CD14-positive monocyte (primary cell): ENCODE measurements at regions not wholly inside any gene's neighbourhood (a gene's known extent, or its start where the extent isn't known, plus 50 kb on each side); places are given as distances from the start of the nearest gene placed in this dataset.

ENCODE experiments used
- DNase-seq, 3 donors: peaks; one replicate each; pipeline ENCODE4 v3.0.0-alpha.2; 2011 to 2022
- H2AFZ ChIP-seq: 2 replicates; pipeline ENCODE4 v1.6.0; 2012; ENCODE audit warnings: mild to moderate bottlenecking, low read depth, low read length, inconsistent platforms; ENCODE audit not compliant: insufficient read depth, poor library complexity, severe bottlenecking
- H3K27ac ChIP-seq, 2 donors: 1 replicate in 1 of 2; 2 replicates in 1 of 2; pipeline ENCODE4 v1.5.1; 2012 to 2013; ENCODE audit warnings: low read length in 2 of 2, control low read depth in 1 of 2, inconsistent platforms in 1 of 2, low read depth in 1 of 2, mild to moderate bottlenecking in 1 of 2
- H3K27me3 ChIP-seq, 2 donors: one replicate each; pipeline versions ENCODE4 v1.6.0 to v1.6.1; 2011 to 2013; ENCODE audit warnings: low read length in 2 of 2; ENCODE audit not compliant: control insufficient read depth in 2 of 2, insufficient read depth in 2 of 2
- H3K36me3 ChIP-seq, 2 donors: replicated peaks in 1 of 2; 1 replicate in 1 of 2; 2 replicates in 1 of 2; pipeline versions ENCODE4 v1.5.1 to v1.6.1; 2012 to 2013; ENCODE audit warnings: low read length in 2 of 2, control low read depth in 1 of 2, inconsistent platforms in 1 of 2, mild to moderate bottlenecking in 1 of 2; ENCODE audit not compliant: insufficient read depth in 2 of 2, control insufficient read depth in 1 of 2
- H3K4me1 ChIP-seq, 2 donors: 1 replicate in 1 of 2; 2 replicates in 1 of 2; pipeline versions ENCODE4 v1.5.1 to v1.6.1; 2012 to 2013; ENCODE audit warnings: low read length in 2 of 2, control low read depth in 1 of 2, inconsistent platforms in 1 of 2, mild to moderate bottlenecking in 1 of 2, moderate library complexity in 1 of 2; ENCODE audit not compliant: insufficient read depth in 2 of 2, control insufficient read depth in 1 of 2
- H3K4me2 ChIP-seq: replicated peaks from 2 replicates; pipeline ENCODE3; 2012; ENCODE audit warnings: low read length, moderate library complexity, mild to moderate bottlenecking; ENCODE audit not compliant: poor library complexity, severe bottlenecking; ENCODE audit errors: extremely low read depth
- H3K4me3 ChIP-seq, 3 experiments: fragments of 200-600 bp in 1 of 3; sonication (generic) in 1 of 3; replicated peaks in 1 of 3; 1 replicate in 2 of 3; 2 replicates in 1 of 3; pipeline ENCODE4 v1.5.1; 2011 to 2013; ENCODE audit warnings: low read length in 3 of 3, mild to moderate bottlenecking in 3 of 3, control low read depth in 2 of 3, low read depth in 2 of 3, inconsistent platforms in 1 of 3, moderate library complexity in 1 of 3
- H3K79me2 ChIP-seq: 2 replicates; pipeline ENCODE4 v1.6.0; 2012; ENCODE audit warnings: mild to moderate bottlenecking, control low read depth, inconsistent platforms, low read length, moderate library complexity; ENCODE audit not compliant: insufficient read depth
- H3K9ac ChIP-seq: 2 replicates; pipeline ENCODE4 v1.6.0; 2017; ENCODE audit warnings: low read length, mild to moderate bottlenecking; ENCODE audit not compliant: insufficient read depth, poor library complexity, severe bottlenecking
- H3K9me3 ChIP-seq, 2 donors: replicated peaks in 1 of 2; 1 replicate in 1 of 2; 2 replicates in 1 of 2; pipeline versions ENCODE4 v1.5.1 to v1.6.1; 2012 to 2013; ENCODE audit warnings: low read length in 2 of 2, control low read depth in 1 of 2; ENCODE audit not compliant: control insufficient read depth in 1 of 2, insufficient read depth in 1 of 2
- H4K20me1 ChIP-seq: 2 replicates; pipeline ENCODE4 v1.6.0; 2012; ENCODE audit warnings: mild to moderate bottlenecking, low read length, control low read depth, moderate library complexity; ENCODE audit not compliant: insufficient read depth
- H3K27ac Mint-ChIP-seq, 7 donors: one replicate each; pipeline ENCODE4 v1.8.0; 2020; ENCODE audit warnings: mild to moderate bottlenecking in 7 of 7, mixed read lengths in 7 of 7, moderate library complexity in 6 of 7, inconsistent platforms in 2 of 7
- H3K27me3 Mint-ChIP-seq, 3 donors: one replicate each; pipeline ENCODE4 v1.8.0; 2021 to 2022; ENCODE audit warnings: low read depth in 3 of 3, mild to moderate bottlenecking in 3 of 3, mixed read lengths in 3 of 3, moderate library complexity in 3 of 3, inconsistent platforms in 1 of 3
- H3K36me3 Mint-ChIP-seq, 2 donors: one replicate each; pipeline ENCODE4 v1.8.0; 2020; ENCODE audit warnings: mixed read lengths in 2 of 2, inconsistent platforms in 1 of 2, mild to moderate bottlenecking in 1 of 2
- H3K4me1 Mint-ChIP-seq: one replicate; pipeline ENCODE4 v1.8.0; 2020; ENCODE audit warnings: mild to moderate bottlenecking, mixed read lengths
- H3K4me3 Mint-ChIP-seq, 2 donors: one replicate each; pipeline ENCODE4 v1.8.0; 2020; ENCODE audit warnings: mild to moderate bottlenecking in 2 of 2, mixed read lengths in 2 of 2, moderate library complexity in 1 of 2
- H3K9me3 Mint-ChIP-seq, 7 donors: one replicate each; pipeline ENCODE4 v1.8.0; 2020 to 2022; ENCODE audit warnings: mixed read lengths in 7 of 7, mild to moderate bottlenecking in 6 of 7, moderate library complexity in 6 of 7, inconsistent platforms in 2 of 7
- CTCF ChIP-seq: fragments of 200-600 bp; IDR thresholded peaks from one replicate; pipeline ENCODE4 v1.8.0; 2022; ENCODE audit warnings: antibody characterized with exemption, mild to moderate bottlenecking
- WGBS: methylation state at CpG from one replicate; pipeline ENCODE4 v1.1.5; 2013; ENCODE audit warnings: missing lambda C conversion rate; ENCODE audit not compliant: insufficient coverage; 5-methylcytosine and 5-hydroxymethylcytosine counted together
- intact Hi-C, 2 donors: fragments of 100-400 bp; cut with micrococcal nuclease; formaldehyde crosslinking; loops; one replicate each; pipeline versions ENCODE4 v1.15.0 to v1.15.1; 2023

DNA sequence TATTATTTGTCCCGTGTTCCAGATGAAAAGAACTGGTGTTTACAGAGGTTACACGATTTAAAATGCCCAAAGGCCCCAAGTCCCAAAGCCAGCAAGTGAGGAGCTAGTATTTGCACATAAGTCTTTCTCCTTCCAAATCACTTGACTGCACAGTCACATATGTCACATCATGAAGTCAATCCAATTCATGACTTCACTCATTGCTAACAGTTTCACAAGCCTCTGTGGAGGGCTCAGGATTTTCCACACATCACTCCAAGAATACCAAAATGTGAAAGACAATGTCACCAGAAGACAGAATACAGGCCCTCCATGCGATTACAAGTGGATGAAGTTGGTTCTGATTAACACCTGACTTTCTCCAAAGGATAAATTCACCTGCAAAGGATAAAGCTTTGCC is 283.1 kb upstream of the UBE2E2 start:
- TF ChIP-seq CTCF, result no peak
- no peak overlapping the region for H3K27ac ChIP-seq
- H3K9me3 ChIP-seq, result no peaks in the 10 kb centered on the region
- Mint-ChIP-seq H3K27ac (no peak overlapping the region), H3K4me3 (no peak overlapping the region), H3K36me3 (no peaks in the 10 kb centered on the region), H3K27me3 (peaks cover 0 to 1% (median 0%) of the 10 kb centered on the region in 3 donors), H3K9me3 (peaks cover 0 to 2% (median 0%) of the 10 kb centered on the region in 7 donors), H3K4me1 (no peaks in the 10 kb centered on the region)
- no peaks in the 10 kb centered on the region for H3K4me1 ChIP-seq
- no peak overlapping the region for H2AFZ ChIP-seq
- DNase-seq, result no peak
- no peaks in the 10 kb centered on the region for H3K27me3 ChIP-seq
- WGBS, result no CpG with 5 or more reads among the region's 3 CpGs
- no peaks in the 10 kb centered on the region for H3K36me3 ChIP-seq
- H3K4me2 ChIP-seq, result no peak overlapping the region
- H4K20me1 ChIP-seq, result no peaks in the 10 kb centered on the region
- intact Hi-C loops, result no loop called here
- no peak overlapping the region for H3K4me3 ChIP-seq
- H3K9ac ChIP-seq, result no peak overlapping the region
- H3K79me2 ChIP-seq, result no peaks in the 10 kb centered on the region

- H3K27me3 ChIP-seq, result no peaks in the 10 kb centered on the region
- Mint-ChIP-seq H3K4me1 (no peaks in the 10 kb centered on the region), H3K9me3 (no peaks in the 10 kb centered on the region), H3K27ac (no peak overlapping the region), H3K27me3 (peaks cover 0 to 1% (median 0%) of the 10 kb centered on the region in 3 donors), H3K36me3 (no peaks in the 10 kb centered on the region), H3K4me3 (no peak overlapping the region)
- H3K79me2 ChIP-seq, result no peaks in the 10 kb centered on the region
- no peaks in the 10 kb centered on the region for H3K4me1 ChIP-seq
- no peak overlapping the region for H3K4me2 ChIP-seq
- H3K9me3 ChIP-seq, result no peaks in the 10 kb centered on the region
- DNase-seq, result no peak
- no CpG with 5 or more reads among the region's 3 CpGs for WGBS
- no peak overlapping the region for H3K9ac ChIP-seq
- no peak overlapping the region for H3K4me3 ChIP-seq
- H2AFZ ChIP-seq, result no peak overlapping the region
- no peak overlapping the region for H3K27ac ChIP-seq
- H4K20me1 ChIP-seq, result no peaks in the 10 kb centered on the region
- peak; percentile 20 for TF ChIP-seq CTCF
- intact Hi-C loops, result no loop called here
- no peaks in the 10 kb centered on the region for H3K36me3 ChIP-seq
These were observed 280.8 kb upstream of the UBE2E2 start for GRCh38 chr3:22922317-22922716.
